Mesothelial cell of epicardium (in vitro differentiated cells): ENCODE measurements at regions not wholly inside any gene's neighbourhood (a gene's known extent, or its start where the extent isn't known, plus 50 kb on each side); places are given as distances from the start of the nearest gene placed in this dataset.

Source experiments
- DNase-seq, 2 experiments: peaks; one replicate each; pipeline ENCODE4 v3.0.0; 2021; ENCODE audit warnings: low spot score in 2 of 2; ENCODE audit not compliant: unreplicated experiment in 2 of 2
- H3K27ac Mint-ChIP-seq: 2 replicates; pipeline ENCODE4 v1.8.0; 2021; ENCODE audit warnings: mixed read lengths
- H3K27me3 Mint-ChIP-seq: 2 replicates; pipeline ENCODE4 v1.8.0; 2021; ENCODE audit warnings: low read depth, mixed read lengths
- H3K36me3 Mint-ChIP-seq: 2 replicates; pipeline ENCODE4 v1.8.0; 2021; ENCODE audit warnings: mixed read lengths
- H3K4me1 Mint-ChIP-seq: 2 replicates; pipeline ENCODE4 v1.8.0; 2021; ENCODE audit warnings: mixed read lengths
- H3K4me3 Mint-ChIP-seq: 2 replicates; pipeline ENCODE4 v1.8.0; 2021; ENCODE audit warnings: mild to moderate bottlenecking, moderate library complexity, mixed read lengths
- H3K9me3 Mint-ChIP-seq: 2 replicates; pipeline ENCODE4 v1.8.0; 2021; ENCODE audit warnings: mixed read lengths
- CTCF ChIP-seq: fragments of 200-600 bp; sonication (generic); IDR thresholded peaks from one replicate; pipeline ENCODE4 v1.5.0; 2021; ENCODE audit warnings: antibody characterized with exemption; ENCODE audit not compliant: unreplicated experiment

- TF ChIP-seq CTCF = no peak
- Mint-ChIP-seq H3K36me3 (no peaks in the 10 kb centered on the region), H3K27ac (no peak overlapping the region), H3K4me3 (no peak overlapping the region), H3K4me1 (peaks cover 3% of the 10 kb centered on the region), H3K27me3 (no peaks in the 10 kb centered on the region), H3K9me3 (peaks cover 2% of the 10 kb centered on the region)
- no peak for DNase-seq
Measured at GRCh38 chr17:83193336-83194185, 114.2 kb downstream of the METRNL start.

- H3K36me3 Mint-ChIP-seq = no peaks in the 10 kb centered on the region
- DNase-seq = no peak
- TF ChIP-seq CTCF = no peak
- no peak overlapping the region for H3K27ac Mint-ChIP-seq
- no peaks in the 10 kb centered on the region for H3K27me3 Mint-ChIP-seq
- H3K9me3 Mint-ChIP-seq = no peaks in the 10 kb centered on the region
- peaks cover 3% of the 10 kb centered on the region for H3K4me1 Mint-ChIP-seq
- H3K4me3 Mint-ChIP-seq = no peak overlapping the region
Measured at GRCh38 chr17:83194186-83194561, 114.8 kb downstream of the METRNL start.

GRCh38 chr17:83194761-83195329 lies 115.4 kb downstream of the METRNL start:
- no peak for TF ChIP-seq CTCF
- Mint-ChIP-seq H3K9me3 (no peaks in the 10 kb centered on the region), H3K36me3 (no peaks in the 10 kb centered on the region), H3K27me3 (no peaks in the 10 kb centered on the region), H3K4me3 (no peak overlapping the region), H3K4me1 (peaks cover 6% of the 10 kb centered on the region), H3K27ac (no peak overlapping the region)
- no peak for DNase-seq

GRCh38 chr17:83195330-83196023 lies 116.1 kb downstream of the METRNL start:
- H3K27me3 Mint-ChIP-seq = no peaks in the 10 kb centered on the region
- DNase-seq = no peak
- H3K36me3 Mint-ChIP-seq = no peaks in the 10 kb centered on the region
- H3K27ac Mint-ChIP-seq = no peak overlapping the region
- peaks cover 13% of the 10 kb centered on the region for H3K4me1 Mint-ChIP-seq
- H3K4me3 Mint-ChIP-seq = no peak overlapping the region
- no peaks in the 10 kb centered on the region for H3K9me3 Mint-ChIP-seq
- TF ChIP-seq CTCF = no peak

GRCh38 chr17:83196024-83196365 lies 116.6 kb downstream of the METRNL start:
- H3K4me1 Mint-ChIP-seq = peaks cover 18% of the 10 kb centered on the region

More at GRCh38 chr17:83196024-83196365, 116.6 kb downstream of the METRNL start:
- Mint-ChIP-seq H3K27ac (no peak overlapping the region), H3K4me3 (no peak overlapping the region), H3K9me3 (no peaks in the 10 kb centered on the region), H3K27me3 (no peaks in the 10 kb centered on the region), H3K36me3 (no peaks in the 10 kb centered on the region)
- TF ChIP-seq CTCF = no peak
- DNase-seq = no peak
